Endothelial cell of umbilical vein (primary cell): ENCODE measurements at regions not wholly inside any gene's neighbourhood (a gene's known extent, or its start where the extent isn't known, plus 50 kb on each side); places are given as distances from the start of the nearest gene placed in this dataset.

ENCODE experiments used
- BruUV-seq: library from RNA; stranded (reverse); fragments of 400-500 nt; replicated peaks from 2 replicates; lab custom pipeline; 2021; lab: Mats Ljungman, UMichigan
- CTCF ChIA-PET: fragments of 300-600, 350-600 bp; sonication (Branson Sonifier 250); formaldehyde crosslinking; loops from one replicate; lab custom pipeline; 2021; ENCODE audit warnings: antibody characterized with exemption, inconsistent platforms; lab: Charles Lee
- POLR2A ChIA-PET: fragments of 300-600, 350-600 bp; sonication (Branson Sonifier 250); formaldehyde crosslinking; loops from one replicate; lab custom pipeline; 2021; ENCODE audit warnings: antibody characterized with exemption, inconsistent platforms; lab: Charles Lee
- DNase-seq: peaks from one replicate; pipeline ENCODE4 v3.0.0-alpha.2; 2011; ENCODE audit warnings: low read depth, low spot score
- FAIRE-seq: peaks from 2 replicates; lab custom pipeline; 2011; peaks lifted over from hg19 to GRCh38; lab: Jason Lieb, UNC
- H2AFZ ChIP-seq: 2 replicates; pipeline ENCODE4 v1.6.0; 2012; ENCODE audit warnings: low read depth, low read length, control low read depth, inconsistent platforms
- H3K27ac ChIP-seq: 2 replicates; pipeline ENCODE4 v1.5.1; 2011; ENCODE audit warnings: low read depth, mild to moderate bottlenecking, control low read depth, low read length, moderate library complexity; ENCODE audit not compliant: insufficient read depth
- H3K27me3 ChIP-seq, 2 experiments: 2 replicates each; pipeline versions ENCODE4 v1.6.0 to v1.6.1; 2011; ENCODE audit warnings: low read length in 2 of 2, mixed read lengths in 1 of 2; ENCODE audit not compliant: control insufficient read depth in 2 of 2, insufficient read depth in 2 of 2
- H3K36me3 ChIP-seq, 2 experiments: 2 replicates in 1 of 2; 3 replicates in 1 of 2; pipeline ENCODE4 v1.5.1; 2011; ENCODE audit warnings: low read length in 2 of 2, mild to moderate bottlenecking in 1 of 2, moderate library complexity in 1 of 2; ENCODE audit not compliant: control insufficient read depth in 2 of 2, insufficient read depth in 2 of 2; ENCODE audit errors: extremely low read depth in 1 of 2
- H3K4me1 ChIP-seq: 3 replicates; pipeline ENCODE4 v1.5.1; 2011; ENCODE audit warnings: mild to moderate bottlenecking, low read length; ENCODE audit not compliant: control insufficient read depth, insufficient read depth; ENCODE audit errors: extremely low read depth
- H3K4me2 ChIP-seq: 2 replicates; pipeline ENCODE4 v1.6.1; 2011; ENCODE audit warnings: low read length, control low read depth, mixed read lengths; ENCODE audit not compliant: insufficient read depth
- H3K4me3 ChIP-seq, 3 experiments: fragments of 200-600 bp in 1 of 3; sonication (generic), shearing (Covaris generic) in 1 of 3; replicated peaks in 1 of 3; 2 replicates each; pipeline ENCODE4 v1.5.1; 2011 to 2016; ENCODE audit warnings: control low read depth in 3 of 3, low read length in 3 of 3, mild to moderate bottlenecking in 2 of 3, inconsistent platforms in 1 of 3, low read depth in 1 of 3, moderate library complexity in 1 of 3; ENCODE audit not compliant: insufficient read depth in 1 of 3
- H3K79me2 ChIP-seq: 2 replicates; pipeline ENCODE4 v1.6.0; 2012; ENCODE audit warnings: low read length, inconsistent platforms; ENCODE audit not compliant: control insufficient read depth, insufficient read depth
- H3K9ac ChIP-seq: replicated peaks from 2 replicates; pipeline ENCODE3; 2011; ENCODE audit warnings: low read length, control low read depth; ENCODE audit not compliant: insufficient read depth; ENCODE audit errors: extremely low read depth
- H3K9me1 ChIP-seq: replicated peaks from 3 replicates; pipeline ENCODE4 v1.6.0; 2011; ENCODE audit warnings: mild to moderate bottlenecking, low read length; ENCODE audit not compliant: control insufficient read depth, insufficient read depth; ENCODE audit errors: extremely low read depth
- H3K9me3 ChIP-seq: replicated peaks from 2 replicates; pipeline ENCODE4 v1.5.1; 2012; ENCODE audit warnings: low read length, inconsistent platforms; ENCODE audit not compliant: control insufficient read depth, insufficient read depth
- H4K20me1 ChIP-seq: replicated peaks from 2 replicates; pipeline ENCODE3; 2011; ENCODE audit warnings: mild to moderate bottlenecking, low read length; ENCODE audit not compliant: control insufficient read depth, insufficient read depth; ENCODE audit errors: extremely low read depth
- EZH2 ChIP-seq: IDR thresholded peaks from 2 replicates; pipeline ENCODE4 v1.6.1; 2012; ENCODE audit warnings: borderline replicate concordance, low read depth, mild to moderate bottlenecking, moderate library complexity, low read length, inconsistent platforms; ENCODE audit not compliant: severe bottlenecking
- FOS ChIP-seq: IDR thresholded peaks from 2 replicates; pipeline ENCODE4 v1.6.1; 2011; ENCODE audit warnings: mild to moderate bottlenecking, low read length, moderate library complexity, borderline replicate concordance; ENCODE audit not compliant: insufficient read depth
- GATA2 ChIP-seq: IDR thresholded peaks from 2 replicates; pipeline ENCODE4 v1.7.0; 2011; ENCODE audit warnings: low read depth, mild to moderate bottlenecking, moderate library complexity, mixed read lengths, low read length; ENCODE audit not compliant: insufficient read length, insufficient read depth
- JUN ChIP-seq: IDR thresholded peaks from 2 replicates; pipeline ENCODE4 v1.6.1; 2011; ENCODE audit warnings: borderline replicate concordance, low read depth; ENCODE audit not compliant: insufficient read length, insufficient read depth
- MYC ChIP-seq: IDR thresholded peaks from one replicate; pipeline ENCODE4 v1.6.1; 2011; ENCODE audit warnings: mild to moderate bottlenecking, low read depth, low read length
- POLR2A ChIP-seq: IDR thresholded peaks from 2 replicates; pipeline ENCODE4 v1.6.1; 2012; ENCODE audit warnings: low read depth, mild to moderate bottlenecking, control low read depth, low read length
- POLR2AphosphoS5 ChIP-seq: IDR thresholded peaks from 2 replicates; pipeline ENCODE4 v1.6.1; 2012; ENCODE audit warnings: low read depth, mild to moderate bottlenecking, control low read depth, low read length, moderate library complexity; ENCODE audit not compliant: insufficient read depth
- dilution Hi-C: fragments of 300-500 bp; cut with MboI; formaldehyde crosslinking; loops from one replicate; pipeline ENCODE4 v1.15.0; 2019; ENCODE audit warnings: low sequenced_read_pairs; ENCODE audit not compliant: extremely low pct_ligation_motif_present
- intact Hi-C: fragments of 100-400 bp; cut with micrococcal nuclease; formaldehyde crosslinking; loops from one replicate; pipeline ENCODE4 v1.10.0; 2022
- TF ChIP-seq, protein P1 (sequence below), 2 donors: IDR thresholded peaks; 1 replicate in 1 of 2; 2 replicates in 1 of 2; pipeline ENCODE4 v1.5.1; 2011; ENCODE audit warnings: low read length in 2 of 2, mild to moderate bottlenecking in 2 of 2, moderate library complexity in 2 of 2, control low read depth in 1 of 2, inconsistent platforms in 1 of 2, low read depth in 1 of 2; ENCODE audit not compliant: insufficient read depth in 1 of 2; ENCODE audit errors: extremely low read depth in 1 of 2
- TF ChIP-seq, protein P2 (sequence below): IDR thresholded peaks from 2 replicates; pipeline ENCODE4 v1.6.1; 2011; ENCODE audit not compliant: insufficient read depth, insufficient read length

DNA sequence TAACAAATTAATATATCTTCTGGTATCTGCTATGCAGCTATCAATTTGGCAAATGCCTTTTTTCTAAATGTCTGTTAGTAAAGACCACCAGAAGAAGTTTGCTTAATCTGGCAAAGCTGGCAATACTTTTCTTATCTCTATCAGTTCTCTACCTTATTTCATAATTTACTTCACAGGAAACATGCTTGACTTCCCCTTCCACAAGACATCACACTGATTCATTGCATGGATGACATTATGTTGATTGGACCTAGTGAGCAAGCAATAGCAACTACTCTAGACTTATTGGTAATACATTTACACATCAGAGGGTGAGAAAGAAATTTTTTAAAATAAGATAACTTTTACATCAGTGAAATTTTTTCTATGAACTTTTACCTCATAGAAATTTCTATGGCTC is 66.0 kb upstream of the RLIM start:
- no peak for DNase-seq

More for the DNA sequence above, 66.0 kb upstream of the RLIM start:
- TF ChIP-seq FOS (no peak), GATA2 (no peak), MYC (no peak), POLR2AphosphoS5 (no peak), JUN (no peak), POLR2A (no peak), EZH2 (no peak)
- TF ChIP-seq, protein P1, sequence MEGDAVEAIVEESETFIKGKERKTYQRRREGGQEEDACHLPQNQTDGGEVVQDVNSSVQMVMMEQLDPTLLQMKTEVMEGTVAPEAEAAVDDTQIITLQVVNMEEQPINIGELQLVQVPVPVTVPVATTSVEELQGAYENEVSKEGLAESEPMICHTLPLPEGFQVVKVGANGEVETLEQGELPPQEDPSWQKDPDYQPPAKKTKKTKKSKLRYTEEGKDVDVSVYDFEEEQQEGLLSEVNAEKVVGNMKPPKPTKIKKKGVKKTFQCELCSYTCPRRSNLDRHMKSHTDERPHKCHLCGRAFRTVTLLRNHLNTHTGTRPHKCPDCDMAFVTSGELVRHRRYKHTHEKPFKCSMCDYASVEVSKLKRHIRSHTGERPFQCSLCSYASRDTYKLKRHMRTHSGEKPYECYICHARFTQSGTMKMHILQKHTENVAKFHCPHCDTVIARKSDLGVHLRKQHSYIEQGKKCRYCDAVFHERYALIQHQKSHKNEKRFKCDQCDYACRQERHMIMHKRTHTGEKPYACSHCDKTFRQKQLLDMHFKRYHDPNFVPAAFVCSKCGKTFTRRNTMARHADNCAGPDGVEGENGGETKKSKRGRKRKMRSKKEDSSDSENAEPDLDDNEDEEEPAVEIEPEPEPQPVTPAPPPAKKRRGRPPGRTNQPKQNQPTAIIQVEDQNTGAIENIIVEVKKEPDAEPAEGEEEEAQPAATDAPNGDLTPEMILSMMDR (IDR thresholded peaks at IDR 0.05; ENCODE audit: extremely low read depth in 1 of 2, insufficient read depth in 1 of 2, low read depth in 1 of 2, low read length in 2 of 2), result no peak
- TF ChIP-seq, protein P2, sequence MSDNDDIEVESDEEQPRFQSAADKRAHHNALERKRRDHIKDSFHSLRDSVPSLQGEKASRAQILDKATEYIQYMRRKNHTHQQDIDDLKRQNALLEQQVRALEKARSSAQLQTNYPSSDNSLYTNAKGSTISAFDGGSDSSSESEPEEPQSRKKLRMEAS, result no peak
- no peak for FAIRE-seq
- BruUV-seq, result no TSS peak
- Histone ChIP-seq H3K27ac (no peak overlapping the region), H3K9me3 (no peaks in the 10 kb centered on the region), H3K4me3 (no peak overlapping the region), H3K9me1 (no peaks in the 10 kb centered on the region), H3K4me2 (no peak overlapping the region), H3K79me2 (no peaks in the 10 kb centered on the region), H3K36me3 (no peaks in the 10 kb centered on the region), H2AFZ (no peak overlapping the region), H3K4me1 (no peaks in the 10 kb centered on the region), H3K9ac (no peak overlapping the region), H3K27me3 (no peaks in the 10 kb centered on the region), H4K20me1 (no peaks in the 10 kb centered on the region)
- dilution Hi-C loops (no loop called here), intact Hi-C loops (no loop called here)
- POLR2A ChIA-PET, result no interaction called here
- CTCF ChIA-PET, result no interaction called here
